MV-4-11 (cell line): ENCODE measurements at regions not wholly inside any gene's neighbourhood (a gene's known extent, or its start where the extent isn't known, plus 50 kb on each side); places are given as distances from the start of the nearest gene placed in this dataset.
"Not testable (repeated sequence)": the region's sequence is repeated elsewhere in the genome, so short reads cannot be mapped to it uniquely, and the experiment has no call there.

Experiments used
- DNase-seq: peaks from one replicate; lab custom pipeline; 2025; lab: John Stamatoyannopoulos, UW

GRCh38 chr3:150128126-150128525 lies 157.4 kb upstream of the PFN2 start:
- DNase-seq = no peak

- no peak for DNase-seq
These were observed 156.4 kb upstream of the PFN2 start for GRCh38 chr3:150127011-150127490.

GRCh38 chr3:150124142-150124541 lies 153.4 kb upstream of the PFN2 start:
- peak; percentile 46 for DNase-seq

GRCh38 chr3:150123249-150123648 lies 152.6 kb upstream of the PFN2 start:
- DNase-seq = not testable (repeated sequence)

GRCh38 chr3:150118219-150118618 lies 147.5 kb upstream of the PFN2 start:
- no peak for DNase-seq

GRCh38 chr3:150117076-150117475 lies 146.4 kb upstream of the PFN2 start:
- DNase-seq = no peak

- no peak for DNase-seq
These were observed 145.5 kb upstream of the PFN2 start for GRCh38 chr3:150116196-150116595.

- DNase-seq = no peak
These were observed 144.3 kb upstream of the PFN2 start for GRCh38 chr3:150114873-150115540.

- no peak for DNase-seq
These were observed 143.6 kb upstream of the PFN2 start for GRCh38 chr3:150114273-150114672.

- no peak for DNase-seq
These were observed 139.4 kb upstream of the PFN2 start for GRCh38 chr3:150110097-150110496.

- no peak for DNase-seq
These were observed 136.9 kb upstream of the PFN2 start for GRCh38 chr3:150107429-150108175.

- peak; percentile 2 for DNase-seq
These were observed 136.2 kb upstream of the PFN2 start for GRCh38 chr3:150106740-150107428.

- peak; percentile 12 for DNase-seq
These were observed 135.4 kb upstream of the PFN2 start for GRCh38 chr3:150105886-150106612.

GRCh38 chr3:150105025-150105424 lies 134.3 kb upstream of the PFN2 start:
- DNase-seq = no peak

GRCh38 chr3:150104564-150104963 lies 133.9 kb upstream of the PFN2 start:
- DNase-seq = no peak

GRCh38 chr3:150101016-150101415 lies 130.3 kb upstream of the PFN2 start:
- no peak for DNase-seq

GRCh38 chr3:150098621-150099020 lies 127.9 kb upstream of the PFN2 start:
- no peak for DNase-seq

GRCh38 chr3:150097588-150097890 lies 126.8 kb upstream of the PFN2 start:
- DNase-seq = no peak

GRCh38 chr3:150096700-150097587 lies 126.2 kb upstream of the PFN2 start:
- DNase-seq = no peak

- peak; percentile 62 for DNase-seq
These were observed 123.6 kb upstream of the PFN2 start for GRCh38 chr3:150094150-150094933.

GRCh38 chr3:150091626-150092025 lies 120.9 kb upstream of the PFN2 start:
- DNase-seq = no peak
